22Rv1 (cell line): ENCODE measurements at regions not wholly inside any gene's neighbourhood (a gene's known extent, or its start where the extent isn't known, plus 50 kb on each side); places are given as distances from the start of the nearest gene placed in this dataset.

ENCODE experiments used
- ZFX ChIP-seq: fragments of 450-650 bp; IDR thresholded peaks from 2 replicates; pipeline ENCODE4 v1.6.1; 2017; ENCODE audit warnings: antibody characterized with exemption, borderline replicate concordance
- TF ChIP-seq, protein P1 (sequence below): fragments of 450-650 bp; IDR thresholded peaks from 2 replicates; pipeline ENCODE4 v1.5.1; 2017; ENCODE audit warnings: mild to moderate bottlenecking

DNA sequence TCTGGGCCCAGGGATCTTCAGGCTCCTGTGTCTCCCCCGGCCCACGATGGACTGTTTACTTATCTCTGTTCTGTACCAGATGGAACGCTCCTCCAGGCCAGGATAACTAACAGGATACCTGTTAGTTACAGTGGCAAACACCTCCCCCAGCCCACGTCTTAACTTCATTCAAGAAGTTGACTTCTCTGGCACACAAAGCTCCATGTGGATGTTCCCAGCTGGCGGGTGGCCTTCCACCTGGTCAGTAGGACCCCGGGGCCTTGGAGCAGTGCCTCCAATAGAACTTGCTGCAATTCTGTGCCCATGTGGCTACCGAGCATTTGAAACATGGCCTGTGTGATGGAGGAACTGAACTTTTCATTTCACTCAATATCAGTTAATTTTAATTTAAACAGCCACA is 165.1 kb upstream of the GLI2 start:
- TF ChIP-seq, protein P1, sequence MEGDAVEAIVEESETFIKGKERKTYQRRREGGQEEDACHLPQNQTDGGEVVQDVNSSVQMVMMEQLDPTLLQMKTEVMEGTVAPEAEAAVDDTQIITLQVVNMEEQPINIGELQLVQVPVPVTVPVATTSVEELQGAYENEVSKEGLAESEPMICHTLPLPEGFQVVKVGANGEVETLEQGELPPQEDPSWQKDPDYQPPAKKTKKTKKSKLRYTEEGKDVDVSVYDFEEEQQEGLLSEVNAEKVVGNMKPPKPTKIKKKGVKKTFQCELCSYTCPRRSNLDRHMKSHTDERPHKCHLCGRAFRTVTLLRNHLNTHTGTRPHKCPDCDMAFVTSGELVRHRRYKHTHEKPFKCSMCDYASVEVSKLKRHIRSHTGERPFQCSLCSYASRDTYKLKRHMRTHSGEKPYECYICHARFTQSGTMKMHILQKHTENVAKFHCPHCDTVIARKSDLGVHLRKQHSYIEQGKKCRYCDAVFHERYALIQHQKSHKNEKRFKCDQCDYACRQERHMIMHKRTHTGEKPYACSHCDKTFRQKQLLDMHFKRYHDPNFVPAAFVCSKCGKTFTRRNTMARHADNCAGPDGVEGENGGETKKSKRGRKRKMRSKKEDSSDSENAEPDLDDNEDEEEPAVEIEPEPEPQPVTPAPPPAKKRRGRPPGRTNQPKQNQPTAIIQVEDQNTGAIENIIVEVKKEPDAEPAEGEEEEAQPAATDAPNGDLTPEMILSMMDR = no peak
- TF ChIP-seq ZFX = no peak
